K562 (cell line): ENCODE measurements at regions not wholly inside any gene's neighbourhood (a gene's known extent, or its start where the extent isn't known, plus 50 kb on each side); places are given as distances from the start of the nearest gene placed in this dataset.

Source experiments
- ATAC-seq: fragments of 200-7000 bp; cut with Tn5 transposase; 3 replicates; pipeline ENCODE4 v1.9.1; 2020; ENCODE audit warnings: moderate library complexity
- BruUV-seq: library from RNA; stranded (reverse); fragments of 400-500 nt; replicated peaks from 2 replicates; lab custom pipeline; 2021; lab: Mats Ljungman, UMichigan
- CTCF ChIA-PET: fragments of 300-600 bp; formaldehyde crosslinking; extraction: SDS; loops from one replicate; lab custom pipeline; 2021; ENCODE audit warnings: low intra/inter-chr PET ratio; lab: Yijun Ruan, JAX
- POLR2A ChIA-PET: fragments of 300-600, 350-650 bp; sonication (Branson Sonifier 250); formaldehyde crosslinking; extraction: SDS; loops from one replicate; lab custom pipeline; 2021; ENCODE audit warnings: antibody characterized with exemption, inconsistent platforms; lab: Yijun Ruan, JAX
- DNase-seq, 4 experiments: peaks; one replicate each; pipeline versions ENCODE4 v3.0.0 to v3.0.0-alpha.2; 2011 to 2018; ENCODE audit warnings: low spot score in 3 of 4, mixed read lengths in 3 of 4; ENCODE audit errors: extremely low read depth in 1 of 4
- FAIRE-seq: peaks from 2 replicates; lab custom pipeline; 2011; peaks lifted over from hg19 to GRCh38; lab: Jason Lieb, UNC
- H2AFZ ChIP-seq: 2 replicates; pipeline ENCODE4 v1.6.0; 2011; ENCODE audit warnings: low read depth, low read length, control low read depth, inconsistent platforms
- H3K27ac ChIP-seq: fragments of 200-600 bp; 3 replicates; pipeline ENCODE4 v1.8.0; 2011; ENCODE audit warnings: low read depth, mild to moderate bottlenecking, control low read depth, inconsistent platforms, low read length, moderate library complexity, mixed read lengths; ENCODE audit errors: extremely low read depth
- H3K27me3 ChIP-seq, 2 experiments: fragments of 300-600 bp in 1 of 2; 2 replicates in 1 of 2; 3 replicates in 1 of 2; pipeline versions ENCODE4 v1.6.0 to v1.8.0; 2011; ENCODE audit warnings: inconsistent platforms in 2 of 2, low read length in 2 of 2, mild to moderate bottlenecking in 1 of 2, mixed read lengths in 1 of 2, moderate library complexity in 1 of 2; ENCODE audit not compliant: control insufficient read depth in 2 of 2, insufficient read depth in 2 of 2
- H3K36me3 ChIP-seq: fragments of 300-600 bp; 3 replicates; pipeline ENCODE4 v1.8.0; 2011; ENCODE audit warnings: mild to moderate bottlenecking, low read length, inconsistent platforms; ENCODE audit not compliant: control insufficient read depth, insufficient read depth
- H3K4me1 ChIP-seq, 2 experiments: fragments of 200-600 bp in 1 of 2; replicated peaks in 1 of 2; 2 replicates in 1 of 2; 3 replicates in 1 of 2; pipeline versions ENCODE4 v1.5.1 to v1.8.0; 2011; ENCODE audit warnings: inconsistent platforms in 2 of 2, low read length in 2 of 2, mild to moderate bottlenecking in 1 of 2, mixed read lengths in 1 of 2, moderate library complexity in 1 of 2; ENCODE audit not compliant: control insufficient read depth in 2 of 2, insufficient read depth in 2 of 2
- H3K4me2 ChIP-seq: 2 replicates; pipeline ENCODE4 v1.6.1; 2011; ENCODE audit warnings: low read length, control low read depth, inconsistent platforms, mixed read lengths; ENCODE audit not compliant: insufficient read depth
- H3K4me3 ChIP-seq: fragments of 200-600 bp; sonication (generic), shearing (Covaris generic); 2 replicates; pipeline ENCODE4 v1.5.1; 2016; ENCODE audit warnings: control low read depth, inconsistent platforms
- H3K79me2 ChIP-seq: fragments of 200-600 bp; 3 replicates; pipeline ENCODE4 v1.8.0; 2011; ENCODE audit warnings: low read length, inconsistent platforms; ENCODE audit not compliant: control insufficient read depth, insufficient read depth
- H3K9ac ChIP-seq, 2 experiments: 2 replicates each; pipeline versions ENCODE4 v1.6.0 to v1.6.1; 2011; ENCODE audit warnings: low read depth in 2 of 2, low read length in 2 of 2, control low read depth in 1 of 2, inconsistent platforms in 1 of 2, mild to moderate bottlenecking in 1 of 2, mixed read lengths in 1 of 2; ENCODE audit not compliant: insufficient read depth in 1 of 2
- H3K9me1 ChIP-seq: one replicate; pipeline ENCODE4 v1.6.0; 2011; ENCODE audit warnings: inconsistent platforms, mild to moderate bottlenecking, low read length, moderate library complexity; ENCODE audit not compliant: control insufficient read depth, insufficient read depth
- H3K9me3 ChIP-seq: replicated peaks from 2 replicates; pipeline ENCODE4 v1.5.1; 2011; ENCODE audit warnings: low read depth, low read length, inconsistent platforms; ENCODE audit not compliant: control insufficient read depth, insufficient read depth
- H4K20me1 ChIP-seq: replicated peaks from 2 replicates; pipeline ENCODE4 v1.6.1; 2011; ENCODE audit warnings: low read length, inconsistent platforms, mixed read lengths; ENCODE audit not compliant: control insufficient read depth, insufficient read depth
- CHCHD3 ChIP-seq: fragments of 250-450 bp; sonication (Bioruptor Pico); IDR thresholded peaks from 2 replicates; pipeline ENCODE4 v2.1.2; 2022; ENCODE audit warnings: mild to moderate bottlenecking
- DMBX1 ChIP-seq: fragments of 250-450 bp; sonication (Bioruptor Pico); IDR thresholded peaks from 2 replicates; pipeline ENCODE4 v1.8.0; 2022; ENCODE audit warnings: inconsistent platforms, mild to moderate bottlenecking, moderate library complexity, borderline replicate concordance
- LEF1 ChIP-seq: fragments of 450-650 bp; IDR thresholded peaks from 2 replicates; pipeline ENCODE4 v1.6.1; 2016; ENCODE audit warnings: mild to moderate bottlenecking
- NCOA2 ChIP-seq, 2 experiments: fragments of 450-650 bp; IDR thresholded peaks; 2 replicates each; pipeline ENCODE4 v1.6.1; 2018; ENCODE audit warnings: mild to moderate bottlenecking in 2 of 2, moderate library complexity in 1 of 2; ENCODE audit not compliant: partially characterized antibody in 2 of 2
- TEAD1 ChIP-seq, 2 experiments: fragments of 450-650 bp in 1 of 2; sonication (generic) in 1 of 2; formaldehyde crosslinking; IDR thresholded peaks; 2 replicates each; pipeline versions ENCODE4 v1.4.0 to v1.8.0; 2020 to 2022; ENCODE audit warnings: mild to moderate bottlenecking in 2 of 2, missing genetic modification reagents in 1 of 2
- TRIM28 ChIP-seq: fragments of 450-650 bp; IDR thresholded peaks from 2 replicates; pipeline ENCODE4 v1.6.1; 2017
- ZNF79 ChIP-seq: fragments of 250-450 bp; sonication (Bioruptor Pico); IDR thresholded peaks from 2 replicates; pipeline ENCODE4 v1.4.0; 2020; ENCODE audit warnings: low read depth, mild to moderate bottlenecking, moderate library complexity
- WGBS: fragments of 100-300 bp; shearing (Covaris generic); methylation state at CpG from one replicate; pipeline ENCODE4 v1.1.6; 2016; ENCODE audit warnings: low coverage, mixed read lengths; ENCODE audit not compliant: insufficient coverage; ENCODE audit errors: missing lambda C conversion rate; 5-methylcytosine and 5-hydroxymethylcytosine counted together
- in situ Hi-C: fragments of 300-500 bp; cut with MboI; formaldehyde crosslinking; loops from 4 replicates; pipeline ENCODE4 v1.15.0; 2018; ENCODE audit warnings: inconsistent platforms, mixed read lengths
- intact Hi-C: fragments of 100-400 bp; cut with micrococcal nuclease; formaldehyde crosslinking; loops from 2 replicates; pipeline ENCODE4 v1.14.2; 2022
- TF ChIP-seq, protein P1 (sequence below): fragments of 250-450 bp; sonication (Bioruptor Pico); IDR thresholded peaks from 2 replicates; pipeline ENCODE4 v1.5.0; 2020; ENCODE audit warnings: mild to moderate bottlenecking
- TF ChIP-seq, protein P2 (sequence below), 2 experiments: fragments of 450-650 bp; IDR thresholded peaks; 2 replicates each; pipeline ENCODE4 v1.6.1; 2018; ENCODE audit warnings: mild to moderate bottlenecking in 2 of 2, low read depth in 1 of 2; ENCODE audit not compliant: partially characterized antibody in 2 of 2
- TF ChIP-seq, protein P3 (sequence below): fragments of 250-450 bp; sonication (Bioruptor Pico); IDR thresholded peaks from 2 replicates; pipeline ENCODE4 v1.8.0; 2021; ENCODE audit warnings: mild to moderate bottlenecking, moderate library complexity

DNA sequence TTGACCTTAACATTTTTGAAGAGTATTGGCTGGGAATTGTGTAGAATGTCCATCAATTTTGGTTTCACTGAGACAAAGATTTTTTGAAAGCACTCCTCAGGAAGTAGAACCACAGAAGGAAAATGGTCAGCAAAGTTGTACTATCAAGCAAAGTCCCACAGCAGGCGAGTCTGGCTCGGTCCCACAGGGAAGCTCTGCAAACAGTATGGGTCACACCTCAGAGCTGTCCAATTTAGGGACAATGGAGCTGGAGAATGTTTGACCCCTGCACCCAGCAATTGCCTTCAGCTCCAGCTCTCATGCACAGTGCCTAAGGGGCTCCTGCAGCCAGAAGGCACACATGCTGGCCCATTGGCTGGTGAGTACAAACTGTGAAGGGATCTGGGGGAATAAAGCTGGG is 147.0 kb downstream of the MAFB start:
- DNase-seq: no peak
- POLR2A ChIA-PET: interaction anchor here (0.6 kb wide), 1 partner anchor 21 kb away, joined by 4 read pairs; no protein-coding TSS in a partner anchor
- CTCF ChIA-PET: no interaction called here
- Histone ChIP-seq H2AFZ (no peak overlapping the region), H4K20me1 (no peaks in the 10 kb centered on the region; the same call in 1 of the 2 replicates), H3K27me3 (no peaks in the 10 kb centered on the region; a peak in 1 of 5 replicates)
- intact Hi-C loops: no loop called here
- no TSS peak for BruUV-seq
- TF ChIP-seq LEF1 (no peak), TEAD1 (CRISPR knock-in tag; IDR thresholded peaks at IDR 0.05) (no peak)
- TF ChIP-seq, protein P1, sequence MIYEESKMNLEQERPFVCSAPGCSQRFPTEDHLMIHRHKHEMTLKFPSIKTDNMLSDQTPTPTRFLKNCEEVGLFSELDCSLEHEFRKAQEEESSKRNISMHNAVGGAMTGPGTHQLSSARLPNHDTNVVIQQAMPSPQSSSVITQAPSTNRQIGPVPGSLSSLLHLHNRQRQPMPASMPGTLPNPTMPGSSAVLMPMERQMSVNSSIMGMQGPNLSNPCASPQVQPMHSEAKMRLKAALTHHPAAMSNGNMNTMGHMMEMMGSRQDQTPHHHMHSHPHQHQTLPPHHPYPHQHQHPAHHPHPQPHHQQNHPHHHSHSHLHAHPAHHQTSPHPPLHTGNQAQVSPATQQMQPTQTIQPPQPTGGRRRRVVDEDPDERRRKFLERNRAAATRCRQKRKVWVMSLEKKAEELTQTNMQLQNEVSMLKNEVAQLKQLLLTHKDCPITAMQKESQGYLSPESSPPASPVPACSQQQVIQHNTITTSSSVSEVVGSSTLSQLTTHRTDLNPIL (CRISPR knock-in tag): no peak
- TF ChIP-seq, all 486 proteins: peak for 0
- Histone ChIP-seq H3K27ac (no peak overlapping the region), H3K9ac (no peak overlapping the region), H3K4me1 (no peaks in the 10 kb centered on the region), H3K9me3 (no peaks in the 10 kb centered on the region), H3K4me3 (no peak overlapping the region), H3K4me2 (no peak overlapping the region), H3K36me3 (no peaks in the 10 kb centered on the region), H3K9me1 (no peaks in the 10 kb centered on the region), H3K79me2 (no peaks in the 10 kb centered on the region)
- in situ Hi-C loops: no loop called here
- WGBS: 0% methylated on average over 2 of the region's 2 CpGs
- ATAC-seq: no peak
- FAIRE-seq: no peak

DNA sequence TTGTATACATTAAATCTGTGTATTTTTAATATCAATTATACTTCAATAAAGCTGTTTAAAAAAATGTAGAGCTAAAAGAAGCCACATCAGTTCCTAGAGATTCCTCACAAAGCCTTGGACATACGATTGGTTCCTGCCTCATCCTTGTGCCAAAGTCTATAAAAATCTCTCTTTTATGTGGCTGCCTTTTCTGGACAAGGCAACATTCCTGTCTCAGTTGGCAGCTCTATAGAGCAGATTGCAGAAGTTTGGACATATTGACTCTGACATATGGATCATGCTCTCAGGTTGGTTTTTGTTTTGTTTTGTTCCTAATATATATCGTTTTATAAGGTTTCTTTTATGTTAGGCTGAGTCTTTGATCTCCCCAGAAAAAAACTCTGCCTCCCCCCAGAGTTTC is 148.9 kb downstream of the MAFB start:
- POLR2A ChIA-PET: no interaction called here
- no TSS peak for BruUV-seq
- no peaks in the 10 kb centered on the region for H3K36me3 ChIP-seq
- intact Hi-C loops: no loop called here
- H3K4me1 ChIP-seq: no peaks in the 10 kb centered on the region
- no peaks in the 10 kb centered on the region for H3K9me3 ChIP-seq
- no peak for TF ChIP-seq CHCHD3
- no peak for TF ChIP-seq DMBX1 (CRISPR knock-in tag)
- no peak for TF ChIP-seq TRIM28
- TF ChIP-seq, protein P2, sequence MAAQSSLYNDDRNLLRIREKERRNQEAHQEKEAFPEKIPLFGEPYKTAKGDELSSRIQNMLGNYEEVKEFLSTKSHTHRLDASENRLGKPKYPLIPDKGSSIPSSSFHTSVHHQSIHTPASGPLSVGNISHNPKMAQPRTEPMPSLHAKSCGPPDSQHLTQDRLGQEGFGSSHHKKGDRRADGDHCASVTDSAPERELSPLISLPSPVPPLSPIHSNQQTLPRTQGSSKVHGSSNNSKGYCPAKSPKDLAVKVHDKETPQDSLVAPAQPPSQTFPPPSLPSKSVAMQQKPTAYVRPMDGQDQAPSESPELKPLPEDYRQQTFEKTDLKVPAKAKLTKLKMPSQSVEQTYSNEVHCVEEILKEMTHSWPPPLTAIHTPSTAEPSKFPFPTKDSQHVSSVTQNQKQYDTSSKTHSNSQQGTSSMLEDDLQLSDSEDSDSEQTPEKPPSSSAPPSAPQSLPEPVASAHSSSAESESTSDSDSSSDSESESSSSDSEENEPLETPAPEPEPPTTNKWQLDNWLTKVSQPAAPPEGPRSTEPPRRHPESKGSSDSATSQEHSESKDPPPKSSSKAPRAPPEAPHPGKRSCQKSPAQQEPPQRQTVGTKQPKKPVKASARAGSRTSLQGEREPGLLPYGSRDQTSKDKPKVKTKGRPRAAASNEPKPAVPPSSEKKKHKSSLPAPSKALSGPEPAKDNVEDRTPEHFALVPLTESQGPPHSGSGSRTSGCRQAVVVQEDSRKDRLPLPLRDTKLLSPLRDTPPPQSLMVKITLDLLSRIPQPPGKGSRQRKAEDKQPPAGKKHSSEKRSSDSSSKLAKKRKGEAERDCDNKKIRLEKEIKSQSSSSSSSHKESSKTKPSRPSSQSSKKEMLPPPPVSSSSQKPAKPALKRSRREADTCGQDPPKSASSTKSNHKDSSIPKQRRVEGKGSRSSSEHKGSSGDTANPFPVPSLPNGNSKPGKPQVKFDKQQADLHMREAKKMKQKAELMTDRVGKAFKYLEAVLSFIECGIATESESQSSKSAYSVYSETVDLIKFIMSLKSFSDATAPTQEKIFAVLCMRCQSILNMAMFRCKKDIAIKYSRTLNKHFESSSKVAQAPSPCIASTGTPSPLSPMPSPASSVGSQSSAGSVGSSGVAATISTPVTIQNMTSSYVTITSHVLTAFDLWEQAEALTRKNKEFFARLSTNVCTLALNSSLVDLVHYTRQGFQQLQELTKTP (IDR thresholded peaks at IDR 0.05; ENCODE audit: low read depth in 1 of 2, partially characterized antibody in 2 of 2): no peak
- no peak for TF ChIP-seq ZNF79 (CRISPR knock-in tag)
- no peak for TF ChIP-seq NCOA2 (IDR thresholded peaks at IDR 0.05; ENCODE audit: partially characterized antibody in 2 of 2)
- TF ChIP-seq, protein P3, sequence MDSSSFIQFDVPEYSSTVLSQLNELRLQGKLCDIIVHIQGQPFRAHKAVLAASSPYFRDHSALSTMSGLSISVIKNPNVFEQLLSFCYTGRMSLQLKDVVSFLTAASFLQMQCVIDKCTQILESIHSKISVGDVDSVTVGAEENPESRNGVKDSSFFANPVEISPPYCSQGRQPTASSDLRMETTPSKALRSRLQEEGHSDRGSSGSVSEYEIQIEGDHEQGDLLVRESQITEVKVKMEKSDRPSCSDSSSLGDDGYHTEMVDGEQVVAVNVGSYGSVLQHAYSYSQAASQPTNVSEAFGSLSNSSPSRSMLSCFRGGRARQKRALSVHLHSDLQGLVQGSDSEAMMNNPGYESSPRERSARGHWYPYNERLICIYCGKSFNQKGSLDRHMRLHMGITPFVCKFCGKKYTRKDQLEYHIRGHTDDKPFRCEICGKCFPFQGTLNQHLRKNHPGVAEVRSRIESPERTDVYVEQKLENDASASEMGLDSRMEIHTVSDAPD (CRISPR knock-in tag): no peak
- no peak overlapping the region for H3K27ac ChIP-seq
- no peak for DNase-seq
- in situ Hi-C loops: no loop called here
- no peak for ATAC-seq
- FAIRE-seq: no peak
- no peak overlapping the region for H3K4me3 ChIP-seq
- H4K20me1 ChIP-seq: no peaks in the 10 kb centered on the region
- H3K79me2 ChIP-seq: no peaks in the 10 kb centered on the region
- no peak overlapping the region for H3K9ac ChIP-seq
- no peak overlapping the region for H3K4me2 ChIP-seq
- H3K27me3 ChIP-seq: no peaks in the 10 kb centered on the region
- WGBS: 4% methylated on average over 2 of the region's 2 CpGs
- H3K9me1 ChIP-seq: no peaks in the 10 kb centered on the region
- no peak overlapping the region for H2AFZ ChIP-seq
- CTCF ChIA-PET: no interaction called here
